ENCODE measurements at regions not wholly inside any gene's neighbourhood (a gene's known extent, or its start where the extent isn't known, plus 50 kb on each side); places are given as distances from the start of the nearest gene placed in this dataset.
"Not testable (repeated sequence)": the region's sequence is repeated elsewhere in the genome, so short reads cannot be mapped to it uniquely, and the experiment has no call there.

GRCh38 chr16:16552819-16553340 lies 173.9 kb downstream of the NPIPA7 start:
- H3K4me3 ChIP-seq (ENCODE audit: low read depth, low read length); DNase-seq (ENCODE audit: low read depth): not testable (repeated sequence)

DNA sequence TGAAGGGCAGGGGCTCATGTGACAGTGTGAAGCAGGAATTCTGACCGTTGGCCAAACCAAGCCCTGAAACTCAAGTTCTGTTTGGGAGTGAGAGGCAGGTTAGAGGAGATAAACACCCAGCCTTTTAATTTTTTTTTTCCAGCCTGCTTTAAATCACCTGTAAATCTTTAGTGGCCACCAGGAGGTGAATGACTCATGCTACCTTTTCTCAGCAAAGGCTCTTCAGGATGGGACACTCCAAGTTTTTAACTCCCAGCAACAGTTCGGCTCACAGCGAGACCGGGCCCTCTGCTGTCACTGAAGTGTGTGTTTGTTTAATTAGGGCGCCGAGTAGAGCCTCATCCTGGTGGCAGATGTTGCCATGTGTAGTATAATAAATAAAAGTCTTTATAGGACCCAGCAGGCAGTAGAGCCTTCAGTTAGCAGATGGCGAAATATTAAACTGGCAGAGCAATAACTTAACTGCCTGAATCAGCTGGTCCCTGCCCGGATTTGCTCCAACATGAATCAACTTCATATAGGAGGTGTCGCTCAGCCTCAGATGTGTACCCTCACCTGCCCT lies 180.3 kb downstream of the NPIPA7 start:
- not testable (repeated sequence) for DNase-seq (ENCODE audit: low read depth); H3K4me3 ChIP-seq (ENCODE audit: low read depth, low read length)

- not testable (repeated sequence) for H3K4me3 ChIP-seq (ENCODE audit: low read depth, low read length); DNase-seq (ENCODE audit: low read depth)
Observed at GRCh38 chr16:16561532-16561931, 182.6 kb downstream of the NPIPA7 start.

DNA sequence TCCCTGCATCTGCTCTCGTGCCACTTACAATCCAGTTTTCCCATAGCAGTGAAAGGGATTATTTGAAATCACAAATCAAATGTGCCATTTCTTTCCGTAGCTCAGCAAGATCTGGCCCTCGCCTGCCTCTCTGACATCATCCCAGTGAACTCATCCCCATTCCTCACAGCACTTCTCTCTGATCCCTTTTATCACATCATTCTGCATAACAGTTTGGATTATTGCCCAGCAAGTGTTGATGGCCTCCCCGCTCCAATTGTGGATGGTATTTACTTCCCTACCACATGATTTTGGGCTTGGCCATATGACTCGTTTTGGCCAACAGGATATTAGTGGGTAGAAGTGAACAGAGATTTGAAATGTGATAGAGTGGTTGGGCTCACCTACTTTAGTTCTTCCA lies 185.0 kb downstream of the NPIPA7 start:
- H3K4me3 ChIP-seq (ENCODE audit: low read depth, low read length); DNase-seq (ENCODE audit: low read depth): not testable (repeated sequence)

DNA sequence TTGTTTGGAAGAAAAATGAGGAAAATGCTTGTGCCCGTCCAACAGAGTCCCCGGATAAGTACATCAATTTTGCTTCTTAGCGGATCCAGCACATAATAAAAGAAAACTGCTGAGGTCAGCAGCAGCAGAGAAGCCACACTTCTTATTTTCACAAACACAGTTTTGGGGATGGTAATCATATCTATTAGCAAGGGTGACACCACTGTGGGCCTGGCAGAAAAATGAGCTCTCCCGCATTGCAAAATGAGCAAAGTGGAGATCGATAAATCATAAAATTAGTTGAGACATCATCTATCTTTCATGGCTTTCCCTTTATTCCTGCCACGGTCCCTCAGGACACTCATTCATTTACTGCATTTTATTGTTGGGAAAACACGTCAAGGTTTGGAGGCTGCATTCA lies 186.4 kb downstream of the NPIPA7 start:
- not testable (repeated sequence) for H3K4me3 ChIP-seq (ENCODE audit: low read depth, low read length); DNase-seq (ENCODE audit: low read depth)

- not testable (repeated sequence) for DNase-seq (ENCODE audit: low read depth); H3K4me3 ChIP-seq (ENCODE audit: low read depth, low read length)
Observed at GRCh38 chr16:16570055-16570454, 191.1 kb downstream of the NPIPA7 start.

- not testable (repeated sequence) for DNase-seq (ENCODE audit: low read depth); H3K4me3 ChIP-seq (ENCODE audit: low read depth, low read length)
Observed at GRCh38 chr16:16570874-16571273, 191.9 kb downstream of the NPIPA7 start.

GRCh38 chr16:16572130-16572774 lies 193.3 kb downstream of the NPIPA7 start:
- DNase-seq (ENCODE audit: low read depth); H3K4me3 ChIP-seq (ENCODE audit: low read depth, low read length): not testable (repeated sequence)

DNA sequence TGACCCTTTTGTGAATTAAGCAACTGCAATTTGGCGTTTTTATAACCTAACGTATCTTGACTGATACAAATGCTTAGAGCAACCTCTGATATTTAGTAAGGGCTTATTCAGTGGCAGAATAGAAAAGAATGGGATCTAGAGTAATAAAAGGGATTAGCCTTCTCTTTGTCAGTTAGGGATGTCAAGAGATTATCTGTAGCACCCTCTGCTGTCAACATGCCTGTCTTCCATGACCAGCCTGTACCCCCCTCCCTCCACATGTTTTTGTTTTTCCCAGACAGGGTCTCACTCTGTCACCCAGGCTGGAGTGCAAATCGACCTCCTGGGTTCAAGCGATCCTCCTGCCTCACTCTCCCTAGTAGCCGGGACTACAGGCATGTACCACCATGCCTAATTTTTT lies 198.1 kb downstream of the NPIPA7 start:
- not testable (repeated sequence) for DNase-seq (ENCODE audit: low read depth); H3K4me3 ChIP-seq (ENCODE audit: low read depth, low read length)

DNA sequence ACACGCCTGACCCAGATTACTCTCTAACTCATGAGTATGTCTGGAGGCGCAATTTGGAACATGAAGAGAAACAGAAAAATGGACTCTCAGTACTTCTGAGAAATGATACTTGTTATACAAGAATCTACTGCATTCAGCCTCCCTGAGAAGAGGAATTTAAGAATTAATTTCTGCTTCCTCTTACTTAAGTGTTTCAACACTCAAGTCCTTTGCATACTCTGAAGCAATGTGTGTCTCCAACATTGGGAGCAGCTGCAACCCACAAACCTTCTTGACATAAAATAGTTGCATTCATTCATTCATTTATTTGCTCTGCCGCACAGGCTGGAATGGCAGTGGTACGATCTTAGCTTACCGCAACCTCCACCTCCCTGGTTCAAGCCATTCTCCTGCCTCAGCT lies 199.8 kb downstream of the NPIPA7 start:
- TF ChIP-seq, protein P1, sequence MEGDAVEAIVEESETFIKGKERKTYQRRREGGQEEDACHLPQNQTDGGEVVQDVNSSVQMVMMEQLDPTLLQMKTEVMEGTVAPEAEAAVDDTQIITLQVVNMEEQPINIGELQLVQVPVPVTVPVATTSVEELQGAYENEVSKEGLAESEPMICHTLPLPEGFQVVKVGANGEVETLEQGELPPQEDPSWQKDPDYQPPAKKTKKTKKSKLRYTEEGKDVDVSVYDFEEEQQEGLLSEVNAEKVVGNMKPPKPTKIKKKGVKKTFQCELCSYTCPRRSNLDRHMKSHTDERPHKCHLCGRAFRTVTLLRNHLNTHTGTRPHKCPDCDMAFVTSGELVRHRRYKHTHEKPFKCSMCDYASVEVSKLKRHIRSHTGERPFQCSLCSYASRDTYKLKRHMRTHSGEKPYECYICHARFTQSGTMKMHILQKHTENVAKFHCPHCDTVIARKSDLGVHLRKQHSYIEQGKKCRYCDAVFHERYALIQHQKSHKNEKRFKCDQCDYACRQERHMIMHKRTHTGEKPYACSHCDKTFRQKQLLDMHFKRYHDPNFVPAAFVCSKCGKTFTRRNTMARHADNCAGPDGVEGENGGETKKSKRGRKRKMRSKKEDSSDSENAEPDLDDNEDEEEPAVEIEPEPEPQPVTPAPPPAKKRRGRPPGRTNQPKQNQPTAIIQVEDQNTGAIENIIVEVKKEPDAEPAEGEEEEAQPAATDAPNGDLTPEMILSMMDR (IDR thresholded peaks at IDR 0.05; ENCODE audit: insufficient read depth, low read length), result no peak
- DNase-seq (ENCODE audit: low read depth), result no peak
- no peak overlapping the region for H3K4me3 ChIP-seq (ENCODE audit: low read depth, low read length)

GRCh38 chr16:16582916-16583315 lies 204.0 kb downstream of the NPIPA7 start:
- H3K4me3 ChIP-seq (ENCODE audit: low read depth, low read length); DNase-seq (ENCODE audit: low read depth): not testable (repeated sequence)

DNA sequence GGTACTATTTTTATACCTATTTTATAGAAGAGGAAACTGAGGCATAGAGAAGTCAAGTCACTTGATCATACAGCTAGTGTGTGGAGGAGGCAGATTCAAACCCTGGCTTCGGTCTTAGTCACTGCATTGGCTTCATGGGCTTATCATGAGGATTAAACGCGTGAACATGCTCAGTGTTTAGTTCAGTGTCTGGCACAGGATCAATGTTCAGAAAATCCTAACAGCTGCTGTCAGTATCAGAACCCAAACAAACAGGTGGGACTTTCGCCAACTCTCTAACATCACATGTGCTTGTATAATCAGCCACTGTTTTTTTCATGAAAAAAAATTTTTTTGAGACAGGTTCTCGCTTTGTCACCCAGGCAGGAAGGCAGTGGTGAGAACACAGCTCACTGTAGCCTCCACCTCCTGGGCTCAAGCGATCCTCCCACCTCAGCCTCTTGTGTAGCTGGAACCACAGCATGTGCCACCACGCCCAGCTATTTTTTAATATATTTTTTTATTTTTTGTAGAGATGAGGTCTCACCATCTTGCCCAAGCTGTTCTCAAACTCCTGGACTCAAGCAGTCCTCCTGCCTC lies 207.2 kb downstream of the NPIPA7 start:
- DNase-seq (ENCODE audit: low read depth); H3K4me3 ChIP-seq (ENCODE audit: low read depth, low read length): not testable (repeated sequence)

GRCh38 chr16:16586969-16587368 lies 208.0 kb downstream of the NPIPA7 start:
- not testable (repeated sequence) for DNase-seq (ENCODE audit: low read depth); H3K4me3 ChIP-seq (ENCODE audit: low read depth, low read length)

DNA sequence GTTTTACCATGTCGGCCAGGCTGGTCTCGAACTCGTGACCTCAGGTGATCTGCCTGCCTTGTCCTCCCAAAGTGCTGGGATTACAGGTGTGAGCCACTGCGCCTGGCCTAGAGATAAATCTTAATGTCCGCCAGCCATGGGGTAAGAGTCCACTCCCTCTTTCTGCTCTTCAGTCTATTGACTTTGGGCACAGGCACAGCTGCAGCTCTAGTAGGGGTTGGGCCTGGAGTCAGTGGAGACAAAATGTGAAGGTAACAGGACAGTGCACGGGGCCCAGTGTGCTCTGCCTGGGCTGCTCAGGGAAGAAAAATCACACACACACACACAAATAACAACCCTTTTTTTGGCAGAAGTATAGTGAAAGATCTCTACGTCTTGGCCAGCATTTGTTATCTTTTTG lies 209.5 kb downstream of the NPIPA7 start:
- not testable (repeated sequence) for DNase-seq (ENCODE audit: low read depth); H3K4me3 ChIP-seq (ENCODE audit: low read depth, low read length)

DNA sequence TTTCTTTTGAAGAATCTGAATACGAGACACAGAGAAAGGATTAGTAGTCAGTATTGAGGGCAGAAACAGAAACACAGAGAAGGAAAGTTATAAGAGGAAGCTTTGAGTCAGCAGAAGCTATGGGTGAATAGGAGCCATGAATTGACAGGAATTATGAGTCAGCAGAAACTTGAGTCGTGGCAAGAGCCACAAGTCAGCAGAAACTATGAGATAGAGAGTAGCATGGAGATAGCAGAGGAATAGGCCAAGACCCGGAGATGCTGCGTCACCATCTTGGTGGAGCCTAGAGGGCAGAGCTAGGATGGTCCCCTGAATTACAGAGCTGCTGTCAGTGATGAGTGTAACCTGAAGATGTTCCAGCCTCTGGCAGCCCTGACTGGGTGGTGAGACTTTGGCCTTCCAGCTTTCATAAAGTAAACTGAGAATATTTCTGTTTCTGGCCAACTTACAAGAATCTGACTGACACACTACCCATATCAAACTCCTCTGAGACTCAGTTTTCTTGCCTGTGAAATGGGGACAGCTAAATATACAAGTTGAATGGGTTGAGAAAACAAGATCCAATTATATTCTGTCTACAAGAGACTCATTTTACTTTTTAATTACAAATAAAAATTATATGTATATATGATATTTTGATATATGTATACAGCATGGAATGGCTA lies 211.8 kb downstream of the NPIPA7 start:
- not testable (repeated sequence) for H3K4me3 ChIP-seq (ENCODE audit: low read depth, low read length); DNase-seq (ENCODE audit: low read depth)

Data from fibroblast of the aortic adventitia (primary cell).